ENCODE measurements at regions not wholly inside any gene's neighbourhood (a gene's known extent, or its start where the extent isn't known, plus 50 kb on each side); places are given as distances from the start of the nearest gene placed in this dataset.
"Not testable (repeated sequence)": the region's sequence is repeated elsewhere in the genome, so short reads cannot be mapped to it uniquely, and the experiment has no call there.

DNA sequence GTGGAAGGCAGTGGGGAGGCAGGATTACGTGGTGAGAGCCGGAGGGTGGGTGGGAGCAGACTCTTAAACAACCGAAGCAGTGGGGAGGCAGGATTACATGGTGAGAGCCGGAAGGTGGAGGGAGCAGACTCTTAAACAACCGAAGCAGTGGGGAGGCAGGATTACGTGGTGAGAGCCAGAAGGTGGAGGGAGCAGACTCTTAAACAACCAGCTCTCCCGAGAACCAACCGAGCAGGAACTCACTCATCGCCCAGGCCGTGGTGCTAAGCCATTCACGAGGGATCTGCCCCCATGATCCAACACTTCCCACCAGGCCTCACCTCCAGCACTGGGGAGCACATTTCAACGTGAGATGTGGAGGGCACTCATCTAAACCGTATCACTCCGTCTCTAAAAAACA is 87.7 kb downstream of the RTP5 start:
- no peak for DNase-seq (ENCODE audit: low read depth in 2 of 2)

DNA sequence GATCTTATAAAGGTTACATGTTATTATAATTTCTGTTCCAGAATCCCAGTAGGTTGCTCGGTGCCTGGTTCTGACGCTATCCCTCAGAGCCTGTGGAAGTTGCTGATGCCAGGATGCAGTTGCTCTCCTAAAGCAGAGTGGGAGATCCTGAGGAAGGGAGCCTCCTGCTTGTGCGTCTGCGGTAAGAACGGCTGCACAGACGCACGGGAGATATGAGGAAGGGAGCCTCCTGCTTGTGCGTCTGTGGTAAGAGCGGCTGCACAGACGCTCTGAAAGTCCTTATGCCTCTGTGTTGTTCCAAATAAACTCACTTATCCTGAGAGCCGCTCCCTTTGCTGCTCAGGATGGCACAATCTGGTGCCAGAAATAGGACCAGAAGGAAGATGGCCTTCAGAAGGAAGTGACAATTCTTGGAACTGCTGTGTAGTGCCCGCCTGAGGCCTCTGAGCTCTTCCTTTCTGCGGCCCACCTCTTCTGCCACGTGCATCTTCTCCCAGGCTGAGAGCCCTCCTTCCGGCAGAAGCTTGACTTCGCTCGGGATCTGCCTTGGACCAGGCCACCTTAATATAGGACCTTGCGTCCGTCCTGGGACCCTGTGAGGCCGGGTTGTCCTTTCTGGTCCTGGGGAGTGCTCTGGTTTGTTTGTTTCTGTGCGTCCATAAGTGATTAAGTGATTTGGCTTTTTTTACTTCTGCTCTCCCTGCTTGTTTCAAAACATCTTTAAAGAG is 89.5 kb downstream of the RTP5 start:
- DNase-seq (ENCODE audit: low read depth in 2 of 2): no peak

DNA sequence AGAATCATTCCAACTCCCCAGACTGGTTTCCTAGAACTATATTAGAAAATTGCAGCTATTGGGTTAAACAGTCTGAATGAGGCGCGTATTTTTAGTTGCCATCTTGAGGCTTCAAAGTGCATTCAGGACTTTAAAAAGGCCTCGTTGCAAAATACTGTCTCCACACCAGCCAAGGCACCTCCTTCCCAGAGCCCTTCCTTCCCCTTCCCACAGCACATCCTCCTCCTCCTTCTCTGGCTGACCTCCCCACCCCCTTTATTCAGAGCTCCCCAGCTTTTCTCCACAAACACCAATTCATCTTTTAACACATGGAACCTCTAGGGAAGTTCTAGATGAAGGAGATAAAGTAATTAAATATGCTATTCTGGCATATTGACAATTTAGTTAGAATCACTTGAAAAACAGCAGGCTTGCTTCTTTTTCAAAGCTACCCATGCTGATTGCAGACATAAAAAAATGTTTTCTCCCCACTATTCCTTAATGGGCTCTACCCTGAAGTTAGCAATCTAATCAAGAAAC is 90.3 kb downstream of the RTP5 start:
- no peak for DNase-seq (ENCODE audit: low read depth in 2 of 2)

DNA sequence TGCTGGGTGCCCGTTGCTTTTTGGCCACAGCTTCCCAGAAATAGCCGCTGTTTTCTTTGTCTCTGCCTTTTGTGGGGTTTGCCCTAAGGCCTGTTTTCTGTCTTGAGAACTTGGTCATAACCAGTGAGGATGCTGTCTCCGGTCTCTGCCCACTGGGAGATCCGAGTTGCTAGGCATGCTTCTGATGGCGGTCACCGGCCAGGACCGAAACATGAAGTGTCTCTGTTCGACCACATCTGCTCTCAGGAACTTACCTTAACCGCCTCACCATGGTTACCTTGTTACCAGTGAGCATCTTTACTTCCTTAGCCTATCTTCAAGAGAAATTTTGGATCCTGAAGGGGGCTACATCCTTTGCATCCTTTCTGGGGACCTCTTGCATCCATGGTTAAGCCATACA is 91.9 kb downstream of the RTP5 start:
- DNase-seq (ENCODE audit: low read depth in 2 of 2): no peak

GRCh38 chr2:241964133-241964532 is 94.6 kb downstream of the RTP5 start:
- no peak for DNase-seq (ENCODE audit: low read depth in 2 of 2)

DNA sequence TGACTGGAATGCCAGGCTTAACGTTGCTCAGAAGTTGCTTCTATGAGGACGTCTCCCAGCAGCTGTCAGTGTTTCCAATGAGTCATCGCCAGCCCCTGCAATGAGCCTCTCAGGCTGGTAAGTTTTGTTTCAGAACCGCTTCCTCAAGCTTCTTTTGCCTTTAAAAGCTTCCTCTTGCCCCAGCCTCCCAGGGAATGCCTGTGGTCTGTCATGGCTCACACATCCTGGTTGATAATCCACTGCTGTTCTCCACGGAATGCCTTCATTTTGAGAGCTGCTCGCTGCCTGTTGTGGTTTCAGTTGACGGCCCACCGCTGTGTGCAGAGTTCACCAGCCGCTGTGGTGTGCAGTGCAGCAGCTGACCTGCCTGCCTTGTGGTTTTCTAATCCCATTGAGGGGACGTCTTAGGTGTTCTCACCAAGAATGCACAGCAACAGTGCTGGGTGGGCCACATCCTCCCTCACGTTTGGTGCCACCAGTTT is 96.4 kb downstream of the RTP5 start:
- DNase-seq (ENCODE audit: low read depth in 2 of 2): peak; percentile 47 to 72

- DNase-seq (ENCODE audit: low read depth in 2 of 2): no peak
Measured at GRCh38 chr2:241966647-241967466, 97.3 kb downstream of the RTP5 start.

DNA sequence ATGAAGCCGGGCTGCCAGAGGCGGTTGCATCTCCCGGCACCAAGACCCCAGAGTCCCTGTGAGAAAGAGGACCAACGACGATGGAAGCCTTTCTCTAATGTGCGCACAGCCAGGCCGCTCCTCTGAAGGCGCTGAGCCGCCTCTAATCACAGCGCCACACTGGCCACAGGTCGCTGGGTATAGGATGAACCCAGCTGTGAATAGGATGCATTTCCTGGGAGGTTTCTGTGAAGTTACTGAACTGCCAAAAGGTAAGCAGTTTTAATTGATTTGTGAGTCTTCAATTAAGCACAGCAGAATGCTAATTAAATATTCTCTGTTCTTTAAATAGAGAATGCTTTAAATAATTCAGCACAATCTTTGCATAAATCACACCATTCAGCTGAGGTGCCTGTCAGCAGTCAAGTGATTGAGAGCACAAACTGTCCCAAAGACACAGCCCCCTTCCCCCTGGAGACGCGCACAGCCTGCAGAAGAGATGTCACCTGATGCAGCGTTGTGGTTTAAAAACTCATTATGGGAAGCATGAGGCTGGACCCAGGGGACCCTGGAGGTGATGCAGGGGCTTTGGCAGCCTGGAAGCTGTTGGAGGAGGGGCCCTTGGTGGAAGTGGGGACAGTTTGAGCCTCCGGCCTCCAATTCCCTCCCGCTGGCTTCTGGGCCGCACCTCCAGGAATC is 98.1 kb downstream of the RTP5 start:
- no peak for DNase-seq (ENCODE audit: low read depth in 2 of 2)

GRCh38 chr2:241968417-241968816 is 98.9 kb downstream of the RTP5 start:
- no peak for DNase-seq (ENCODE audit: low read depth in 2 of 2)

- not testable (repeated sequence) for DNase-seq (ENCODE audit: low read depth in 2 of 2)
Measured at GRCh38 chr2:241969182-241969581, 99.7 kb downstream of the RTP5 start.

DNA sequence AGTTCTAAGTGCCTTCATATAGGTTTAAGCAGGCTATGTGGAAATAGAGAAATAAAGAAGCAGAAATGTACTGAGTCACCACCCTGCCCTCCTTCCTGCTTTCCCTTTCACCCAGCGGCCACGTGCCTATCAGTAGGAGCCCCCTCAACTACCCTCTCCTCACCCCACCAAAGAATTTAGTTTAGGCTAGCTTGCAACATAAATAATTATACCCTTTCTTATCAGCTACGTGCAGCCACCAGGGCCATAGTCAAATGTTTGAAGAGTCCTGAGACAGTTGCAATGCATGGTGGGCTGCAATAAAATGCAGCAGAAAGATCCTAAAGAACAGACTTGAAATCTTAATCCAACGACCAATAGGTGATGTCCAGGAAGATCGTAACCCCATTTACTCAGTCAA is 101.2 kb downstream of the RTP5 start:
- DNase-seq (ENCODE audit: low read depth in 2 of 2): no peak

DNA sequence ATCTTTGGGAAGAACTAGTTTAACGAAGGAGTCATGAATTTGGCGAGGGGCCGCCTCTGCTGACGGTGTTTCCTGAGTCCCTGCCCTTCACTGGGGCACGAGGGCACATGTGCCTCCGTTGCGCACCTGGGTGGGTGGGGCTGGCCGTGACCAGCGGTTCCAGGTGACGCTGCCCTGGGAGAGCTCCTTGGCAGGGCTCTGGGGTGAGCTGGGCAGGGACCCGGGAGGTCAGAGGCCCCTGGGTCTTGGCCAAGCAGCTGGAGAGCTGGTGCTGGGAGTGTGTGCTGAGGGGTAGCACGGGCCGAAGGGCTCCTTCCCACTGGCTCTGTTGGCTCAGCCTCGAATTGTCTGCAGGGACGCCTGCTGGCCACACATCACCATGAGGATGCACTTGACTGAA is 104.6 kb downstream of the RTP5 start:
- DNase-seq (ENCODE audit: low read depth in 2 of 2): no peak

DNA sequence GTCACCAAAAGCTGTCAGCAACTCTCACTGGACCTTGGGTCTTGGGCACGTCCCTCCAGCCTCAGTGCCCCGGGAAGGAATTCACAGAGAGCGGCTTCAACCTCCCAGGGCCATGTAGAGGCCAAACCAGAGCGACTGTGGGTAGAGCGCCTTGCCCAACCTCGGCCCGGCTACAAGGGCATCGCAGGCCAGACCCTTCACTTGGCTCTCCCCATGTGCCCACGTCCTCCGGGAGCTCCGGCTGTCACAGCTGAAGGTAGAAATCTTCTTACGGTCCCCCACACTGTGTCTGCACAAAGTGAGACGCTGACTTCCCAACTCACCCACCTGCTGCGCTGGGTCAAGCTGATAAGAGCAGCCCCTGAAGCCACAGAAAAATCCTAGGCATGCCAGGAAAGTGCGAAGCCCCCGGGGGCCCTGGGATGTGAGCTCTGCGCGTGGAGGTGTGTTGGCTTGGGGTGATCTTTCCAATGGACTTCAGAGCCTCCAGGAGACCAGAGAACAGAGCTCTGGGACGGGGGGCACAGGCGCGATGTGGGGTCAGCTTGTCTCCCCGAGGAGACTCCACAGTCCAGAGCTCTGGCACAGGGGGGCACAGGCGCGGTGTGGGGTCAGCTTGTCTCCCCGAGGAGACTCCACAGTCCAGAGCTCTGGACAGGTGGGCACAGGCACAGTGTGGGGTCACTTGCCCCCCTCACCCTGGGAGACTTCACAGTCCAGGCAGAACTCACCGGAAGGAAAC is 105.5 kb downstream of the RTP5 start:
- no peak for DNase-seq (ENCODE audit: low read depth in 2 of 2)

DNA sequence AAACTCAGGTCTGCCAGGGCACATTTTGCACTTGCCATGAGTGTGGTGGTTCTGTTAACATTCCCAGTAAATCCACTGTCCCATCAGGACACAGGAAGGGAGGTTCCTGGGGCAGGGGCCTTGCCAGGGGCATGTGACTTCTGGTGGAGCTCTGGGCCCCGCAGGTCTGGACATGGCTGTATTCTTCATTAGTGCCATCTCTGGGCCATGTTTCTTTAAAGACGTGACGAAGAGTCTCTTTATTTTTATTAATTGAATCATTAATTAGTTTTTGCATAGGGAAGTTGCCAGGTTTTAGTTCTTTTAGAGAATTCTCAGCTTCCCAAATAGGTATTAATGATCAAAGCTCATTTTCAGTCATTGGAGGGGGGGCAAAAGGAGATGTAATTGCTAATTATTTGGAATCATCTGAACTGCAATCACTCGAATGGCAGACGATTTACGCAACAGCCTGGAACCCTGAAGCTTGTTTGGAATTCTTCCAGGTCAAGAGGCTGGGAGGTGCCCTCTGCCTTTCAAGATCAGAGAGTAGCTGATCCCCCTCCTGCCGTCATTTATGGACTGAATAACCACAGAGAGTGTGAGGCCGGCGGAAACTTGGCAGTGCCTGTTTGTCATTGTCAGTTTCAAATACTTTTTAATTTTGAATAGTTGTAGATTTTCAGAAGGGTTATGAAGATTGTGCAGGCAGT is 106.2 kb downstream of the RTP5 start:
- DNase-seq (ENCODE audit: low read depth in 2 of 2): no peak

- DNase-seq (ENCODE audit: low read depth in 2 of 2): no peak
Measured at GRCh38 chr2:241976296-241976695, 106.8 kb downstream of the RTP5 start.

DNA sequence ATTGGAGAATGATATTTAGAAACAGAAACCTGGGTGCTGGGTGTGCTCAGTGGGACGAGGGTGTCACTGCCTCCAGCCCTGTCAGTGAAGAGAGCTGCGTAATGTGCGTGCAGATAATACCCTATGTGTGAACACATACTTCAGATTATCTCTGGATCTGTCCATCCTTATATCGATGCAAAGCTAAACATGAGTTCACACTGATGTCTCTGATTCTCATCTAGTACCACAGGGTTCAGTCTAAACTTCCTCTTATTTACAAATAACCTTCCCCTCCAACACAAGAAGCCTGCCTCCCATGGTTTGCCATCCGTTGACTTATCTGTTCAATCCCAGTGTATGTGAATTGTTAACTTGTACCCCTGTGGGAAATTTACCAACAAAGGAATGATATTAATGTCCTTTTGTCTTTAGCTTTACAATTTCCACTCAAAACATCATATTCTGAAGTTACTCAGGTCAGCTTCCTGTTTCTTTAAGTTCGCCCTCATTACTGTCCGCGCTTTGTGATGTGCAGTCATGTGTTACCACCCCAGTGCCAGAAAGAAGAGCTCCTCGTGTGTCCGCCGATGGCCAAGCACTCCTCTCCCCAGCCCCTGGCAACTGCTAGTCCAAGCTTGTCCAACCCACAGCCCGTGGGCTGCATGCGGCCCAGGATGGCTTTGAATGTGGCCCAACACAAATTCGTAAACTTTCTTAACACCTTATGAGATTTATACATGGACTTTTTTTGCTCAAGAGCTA is 108.2 kb downstream of the RTP5 start:
- DNase-seq (ENCODE audit: low read depth in 2 of 2): no peak

- no peak for DNase-seq (ENCODE audit: low read depth in 2 of 2)
Measured at GRCh38 chr2:241978670-241979069, 109.1 kb downstream of the RTP5 start.

- no peak for DNase-seq (ENCODE audit: low read depth in 2 of 2)
Measured at GRCh38 chr2:241980193-241980592, 110.7 kb downstream of the RTP5 start.

GRCh38 chr2:241981076-241981700 is 111.7 kb downstream of the RTP5 start:
- no peak for DNase-seq (ENCODE audit: low read depth in 2 of 2)
